ENCODE measurements at regions not wholly inside any gene's neighbourhood (a gene's known extent, or its start where the extent isn't known, plus 50 kb on each side); places are given as distances from the start of the nearest gene placed in this dataset.
A peak's percentile ranks its signal among the peaks of the same experiment; 100 is the strongest.

- peak overlapping the region; percentile 45 for H3K27ac ChIP-seq (ENCODE audit: low read depth, low read length)
- no peak for TF ChIP-seq CTCF (IDR thresholded peaks at IDR 0.05; ENCODE audit: extremely low read depth, low read depth, low read length)
- H3K27me3 ChIP-seq (ENCODE audit: insufficient read depth, low read length): no peaks in the 10 kb centered on the region
- peaks cover 34% of the 10 kb centered on the region for H3K4me1 ChIP-seq (ENCODE audit: insufficient read depth, low read length)
- H3K4me3 ChIP-seq (ENCODE audit: insufficient read depth, low read length): no peak overlapping the region
- H3K79me2 ChIP-seq (ENCODE audit: insufficient read depth, low read length): no peaks in the 10 kb centered on the region
- no peaks in the 10 kb centered on the region for H3K9me3 ChIP-seq (ENCODE audit: low read depth, low read length)
- H3K4me2 ChIP-seq (ENCODE audit: insufficient read depth, low read length): no peak overlapping the region
- peak; percentile 81 for DNase-seq (ENCODE audit: insufficient read length, low spot score, missing footprints)
- H3K36me3 ChIP-seq (ENCODE audit: insufficient read depth, low read length): no peaks in the 10 kb centered on the region
- H4K20me1 ChIP-seq (ENCODE audit: insufficient read depth, low read length): no peaks in the 10 kb centered on the region
- no peak overlapping the region for H2AFZ ChIP-seq (ENCODE audit: low read length)
These were observed 54.5 kb upstream of the RAP1A start for GRCh38 chr1:111565079-111565478.

GRCh38 chr1:111565968-111566367 is 53.6 kb upstream of the RAP1A start:
- Histone ChIP-seq H4K20me1 (ENCODE audit: insufficient read depth, low read length) (no peaks in the 10 kb centered on the region), H3K79me2 (ENCODE audit: insufficient read depth, low read length) (no peaks in the 10 kb centered on the region), H3K36me3 (ENCODE audit: insufficient read depth, low read length) (no peaks in the 10 kb centered on the region), H3K9me3 (ENCODE audit: low read depth, low read length) (no peaks in the 10 kb centered on the region), H3K4me3 (ENCODE audit: insufficient read depth, low read length) (no peak overlapping the region), H3K4me2 (ENCODE audit: insufficient read depth, low read length) (no peak overlapping the region), H3K4me1 (ENCODE audit: insufficient read depth, low read length) (peaks cover 33% of the 10 kb centered on the region), H3K27me3 (ENCODE audit: insufficient read depth, low read length) (no peaks in the 10 kb centered on the region), H3K27ac (ENCODE audit: low read depth, low read length) (peak overlapping the region; percentile 45), H2AFZ (ENCODE audit: low read length) (no peak overlapping the region)
- TF ChIP-seq CTCF (IDR thresholded peaks at IDR 0.05; ENCODE audit: extremely low read depth, low read depth, low read length): no peak
- DNase-seq (ENCODE audit: insufficient read length, low spot score, missing footprints): no peak

- no peak for TF ChIP-seq CTCF (IDR thresholded peaks at IDR 0.05; ENCODE audit: extremely low read depth, low read depth, low read length)
- no peaks in the 10 kb centered on the region for H3K9me3 ChIP-seq (ENCODE audit: low read depth, low read length)
- no peak overlapping the region for H3K4me3 ChIP-seq (ENCODE audit: insufficient read depth, low read length)
- H3K36me3 ChIP-seq (ENCODE audit: insufficient read depth, low read length): no peaks in the 10 kb centered on the region
- no peaks in the 10 kb centered on the region for H3K79me2 ChIP-seq (ENCODE audit: insufficient read depth, low read length)
- peaks cover 47% of the 10 kb centered on the region for H3K4me1 ChIP-seq (ENCODE audit: insufficient read depth, low read length)
- no peak overlapping the region for H2AFZ ChIP-seq (ENCODE audit: low read length)
- DNase-seq (ENCODE audit: insufficient read length, low spot score, missing footprints): no peak
- H3K27me3 ChIP-seq (ENCODE audit: insufficient read depth, low read length): no peaks in the 10 kb centered on the region
- H3K27ac ChIP-seq (ENCODE audit: low read depth, low read length): no peak overlapping the region
- H4K20me1 ChIP-seq (ENCODE audit: insufficient read depth, low read length): no peaks in the 10 kb centered on the region
- no peak overlapping the region for H3K4me2 ChIP-seq (ENCODE audit: insufficient read depth, low read length)
These were observed 51.4 kb upstream of the RAP1A start for GRCh38 chr1:111568160-111568647.

Measured in osteoblast (primary cell).